A673 (cell line): ENCODE measurements at regions not wholly inside any gene's neighbourhood (a gene's known extent, or its start where the extent isn't known, plus 50 kb on each side); places are given as distances from the start of the nearest gene placed in this dataset.

Source experiments
- CTCF ChIP-seq: fragments of 300-800, 200-600 bp; sonication (generic); conservative IDR thresholded peaks from 2 replicates; pipeline ENCODE4 v1.5.1; 2017; ENCODE audit warnings: low read depth, mild to moderate bottlenecking, antibody characterized with exemption, low read length, moderate library complexity, mixed read lengths
- EZH2 ChIP-seq: fragments of 200-600 bp; sonication (generic); IDR thresholded peaks from 2 replicates; pipeline ENCODE4 v1.6.1; 2017; ENCODE audit warnings: borderline replicate concordance, low read depth, mild to moderate bottlenecking, mixed read lengths, antibody characterized with exemption, low read length; ENCODE audit not compliant: poor library complexity, severe bottlenecking

GRCh38 chr5:65085516-65085850 is 316.8 kb downstream of the CWC27 start:
- TF ChIP-seq CTCF, result no peak
- no peak for TF ChIP-seq EZH2
